ENCODE measurements at regions not wholly inside any gene's neighbourhood (a gene's known extent, or its start where the extent isn't known, plus 50 kb on each side); places are given as distances from the start of the nearest gene placed in this dataset.
A peak's percentile ranks its signal among the peaks of the same experiment; 100 is the strongest.

- Histone ChIP-seq H3K9me3 (no peaks in the 10 kb centered on the region), H3K4me3 (replicated peaks in 1 of 3) (no peak overlapping the region), H3K36me3 (no peaks in the 10 kb centered on the region), H3K4me1 (peaks cover 3 to 24% of the 10 kb centered on the region in 2 donors), H3K27ac (no peak overlapping the region), H3K27me3 (no peaks in the 10 kb centered on the region)
- DNase-seq, result no peak
- WGBS, 2 donors, result 91 to 93% methylated on average over 3 of the region's 3 CpGs
- TF ChIP-seq CTCF (IDR thresholded peaks at IDR 0.05), result no peak
- TF ChIP-seq POLR2A (IDR thresholded peaks at IDR 0.05), result no peak
- intact Hi-C loops (cut with DNase I), result no loop called here
These were observed 142.5 kb upstream of the MAGI3 start for GRCh38 chr1:113247782-113248181.

DNA sequence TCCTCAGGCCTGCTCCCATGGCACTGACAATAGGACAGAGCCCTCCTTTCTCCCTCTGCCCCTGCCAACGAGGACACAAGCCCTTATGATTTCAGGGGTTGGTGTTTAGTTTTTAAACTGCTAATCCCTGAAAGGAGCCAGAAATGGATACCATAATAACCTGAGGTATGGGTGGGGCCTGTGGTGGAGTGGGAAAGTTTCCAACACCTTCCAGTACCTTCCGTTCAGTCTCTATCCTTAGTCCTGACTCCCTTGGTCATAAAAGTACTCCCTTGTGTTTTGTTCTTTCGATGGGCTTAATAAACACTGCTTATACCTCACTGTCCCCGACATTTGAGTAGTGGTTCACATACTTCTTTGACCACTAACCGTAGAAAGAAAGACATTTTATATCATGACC, 141.8 kb upstream of the MAGI3 start:
- TF ChIP-seq CTCF (IDR thresholded peaks at IDR 0.05), result no peak
- TF ChIP-seq POLR2A (IDR thresholded peaks at IDR 0.05), result no peak
- DNase-seq, result no peak
- H3K27me3 ChIP-seq, result no peaks in the 10 kb centered on the region
- peaks cover 11 to 31% of the 10 kb centered on the region in 2 donors for H3K4me1 ChIP-seq
- no peak overlapping the region for H3K27ac ChIP-seq
- H3K36me3 ChIP-seq, result no peaks in the 10 kb centered on the region
- 59 to 65% methylated on average over 5 of the region's 5 CpGs for WGBS, 2 donors
- no peaks in the 10 kb centered on the region for H3K9me3 ChIP-seq
- intact Hi-C loops (cut with DNase I), result no loop called here
- no peak overlapping the region for H3K4me3 ChIP-seq (replicated peaks in 1 of 3)

GRCh38 chr1:113250161-113250560, 140.2 kb upstream of the MAGI3 start:
- intact Hi-C loops (cut with DNase I), result no loop called here
- H3K36me3 ChIP-seq, result no peaks in the 10 kb centered on the region
- 68 to 82% methylated on average over 6 of the region's 6 CpGs for WGBS, 2 donors
- H3K4me1 ChIP-seq, result peaks cover 26% of the 10 kb centered on the region in 2 donors
- no peaks in the 10 kb centered on the region for H3K9me3 ChIP-seq
- no peak for DNase-seq
- H3K27me3 ChIP-seq, result no peaks in the 10 kb centered on the region
- no peak overlapping the region for H3K4me3 ChIP-seq (replicated peaks in 1 of 3)
- no peak for TF ChIP-seq POLR2A (IDR thresholded peaks at IDR 0.05)
- TF ChIP-seq CTCF (IDR thresholded peaks at IDR 0.05), result no peak
- no peak overlapping the region for H3K27ac ChIP-seq

DNA sequence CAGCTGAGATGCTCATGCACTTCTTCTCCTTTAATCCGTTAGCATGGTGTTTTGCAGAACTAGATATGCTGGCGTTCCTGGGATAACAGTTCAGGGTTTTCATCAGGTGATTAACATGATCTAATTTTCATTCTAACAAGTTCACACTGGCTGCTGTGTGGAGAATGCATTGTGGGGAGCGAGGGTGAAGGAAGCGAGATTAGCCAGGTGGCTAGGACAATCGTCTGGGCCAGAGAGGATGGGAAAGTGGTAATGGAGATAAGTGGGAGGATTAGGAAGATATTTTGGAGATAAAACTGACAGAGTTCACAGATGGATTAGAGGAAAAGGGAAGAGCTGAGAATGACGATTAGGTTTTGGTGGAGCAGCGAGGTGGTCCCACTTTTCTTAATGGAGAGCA, 138.1 kb upstream of the MAGI3 start:
- intact Hi-C loops (cut with DNase I), result no loop called here

GRCh38 chr1:113253187-113253586, 137.1 kb upstream of the MAGI3 start:
- H3K36me3 ChIP-seq, result no peaks in the 10 kb centered on the region
- no peak for DNase-seq
- no peak overlapping the region for H3K4me3 ChIP-seq (replicated peaks in 1 of 3)
- intact Hi-C loops (cut with DNase I), result no loop called here
- peaks cover 25 to 33% of the 10 kb centered on the region in 2 donors for H3K4me1 ChIP-seq
- H3K27ac ChIP-seq, result peak overlapping the region in 1 of 3 donors; percentile 67
- TF ChIP-seq POLR2A (IDR thresholded peaks at IDR 0.05), result no peak
- H3K9me3 ChIP-seq, result no peaks in the 10 kb centered on the region
- H3K27me3 ChIP-seq, result no peaks in the 10 kb centered on the region
- WGBS, 2 donors, result 59 to 65% methylated on average over 4 of the region's 4 CpGs

More for the DNA sequence above, 138.1 kb upstream of the MAGI3 start:
- DNase-seq, result no peak
- Histone ChIP-seq H3K4me1 (peaks cover 25 to 33% of the 10 kb centered on the region in 2 donors), H3K4me3 (replicated peaks in 1 of 3) (no peak overlapping the region), H3K27me3 (no peaks in the 10 kb centered on the region), H3K36me3 (no peaks in the 10 kb centered on the region), H3K27ac (no peak overlapping the region), H3K9me3 (no peaks in the 10 kb centered on the region)
- 81 to 85% methylated on average over 7 of the region's 7 CpGs for WGBS, 2 donors
- TF ChIP-seq POLR2A (IDR thresholded peaks at IDR 0.05) (no peak), CTCF (IDR thresholded peaks at IDR 0.05) (no peak)

DNA sequence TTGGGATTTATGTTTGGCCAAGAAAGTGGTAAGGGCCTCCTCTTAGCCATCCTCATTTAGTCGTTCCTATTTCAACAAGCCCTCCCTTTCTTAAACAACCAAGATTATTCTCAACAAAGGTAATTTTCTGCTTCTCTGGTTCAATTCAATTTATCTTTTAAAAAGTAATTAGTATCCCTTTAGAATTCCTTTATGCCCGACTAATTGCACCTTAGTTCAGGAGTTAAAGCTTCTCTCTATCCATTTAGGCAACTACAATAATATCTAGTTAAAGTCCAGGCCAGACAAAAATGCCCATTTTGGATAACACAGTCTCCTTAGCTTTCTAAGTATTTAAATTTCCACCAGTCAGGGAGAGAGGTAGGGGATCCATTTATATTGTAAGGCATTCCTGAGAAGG, 136.7 kb upstream of the MAGI3 start:
- peaks cover 25 to 33% of the 10 kb centered on the region in 2 donors for H3K4me1 ChIP-seq
- intact Hi-C loops (cut with DNase I), result no loop called here
- H3K9me3 ChIP-seq, result no peaks in the 10 kb centered on the region
- TF ChIP-seq CTCF (IDR thresholded peaks at IDR 0.05) (no peak), POLR2A (IDR thresholded peaks at IDR 0.05) (no peak)
- peak overlapping the region in 1 of 3 donors; percentile 67 for H3K27ac ChIP-seq
- WGBS, 2 donors, result 46 to 62% methylated on average over 2 of the region's 2 CpGs
- no peaks in the 10 kb centered on the region for H3K27me3 ChIP-seq
- DNase-seq, result no peak
- H3K4me3 ChIP-seq (replicated peaks in 1 of 3), result no peak overlapping the region
- H3K36me3 ChIP-seq, result no peaks in the 10 kb centered on the region

Data from thyroid gland (tissue), 4 donors.